Memory B cell (primary cell): ENCODE measurements at regions not wholly inside any gene's neighbourhood (a gene's known extent, or its start where the extent isn't known, plus 50 kb on each side); places are given as distances from the start of the nearest gene placed in this dataset.

Source experiments
- ATAC-seq: fragments of 150-1000 bp; cut with Tn5 transposase; 2 replicates; pipeline ENCODE4 v1.10.0; 2021; ENCODE audit warnings: low read depth, mild to moderate bottlenecking, moderate library complexity
- DNase-seq, 2 donors: peaks; one replicate each; pipeline ENCODE4 v3.0.0; 2022; ENCODE audit warnings: low spot score in 2 of 2
- H3K27ac Mint-ChIP-seq: one replicate; pipeline ENCODE4 v1.8.0; 2022; ENCODE audit warnings: mild to moderate bottlenecking, moderate library complexity, mixed read lengths
- H3K27me3 Mint-ChIP-seq: one replicate; pipeline ENCODE4 v1.8.0; 2022; ENCODE audit warnings: mixed read lengths
- H3K36me3 Mint-ChIP-seq: one replicate; pipeline ENCODE4 v1.8.0; 2022; ENCODE audit warnings: mild to moderate bottlenecking, mixed read lengths
- H3K4me1 Mint-ChIP-seq: one replicate; pipeline ENCODE4 v1.8.0; 2022; ENCODE audit warnings: mixed read lengths
- H3K4me3 Mint-ChIP-seq: one replicate; pipeline ENCODE4 v1.8.0; 2022; ENCODE audit warnings: mild to moderate bottlenecking, moderate library complexity, mixed read lengths
- H3K9me3 Mint-ChIP-seq: one replicate; pipeline ENCODE4 v1.8.0; 2022; ENCODE audit warnings: mixed read lengths

DNA sequence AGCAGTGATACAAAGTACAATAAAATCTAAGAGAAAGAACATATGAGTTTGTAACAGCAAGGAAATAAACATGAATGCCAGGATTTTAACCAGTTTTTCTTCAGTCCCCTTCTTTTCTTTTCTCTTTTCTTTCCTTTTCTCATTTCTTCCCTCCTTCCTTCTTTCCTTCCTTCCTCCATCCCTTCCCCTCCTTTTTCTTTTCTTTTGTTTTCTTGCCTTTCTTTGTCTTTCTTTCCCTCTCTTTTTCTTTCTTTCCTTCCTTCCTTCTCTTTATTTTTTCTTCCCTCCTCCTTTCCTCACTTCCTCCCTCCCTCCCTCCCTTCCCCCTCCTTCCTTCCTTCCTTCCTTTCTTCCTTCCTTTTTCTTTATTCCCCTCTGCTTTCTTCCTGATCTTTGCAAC lies 142.8 kb upstream of the SYT4 start:
- no peaks in the 10 kb centered on the region for H3K36me3 Mint-ChIP-seq
- H3K4me1 Mint-ChIP-seq: no peaks in the 10 kb centered on the region
- H3K9me3 Mint-ChIP-seq: peaks cover 3% of the 10 kb centered on the region
- DNase-seq (no peak), ATAC-seq (no peak)
- H3K27ac Mint-ChIP-seq: no peak overlapping the region
- no peaks in the 10 kb centered on the region for H3K27me3 Mint-ChIP-seq
- no peak overlapping the region for H3K4me3 Mint-ChIP-seq

GRCh38 chr18:43420950-43421349 lies 143.7 kb upstream of the SYT4 start:
- DNase-seq: no peak
- H3K4me3 Mint-ChIP-seq: no peak overlapping the region
- no peak for ATAC-seq
- H3K27me3 Mint-ChIP-seq: no peaks in the 10 kb centered on the region
- no peaks in the 10 kb centered on the region for H3K36me3 Mint-ChIP-seq
- no peak overlapping the region for H3K27ac Mint-ChIP-seq
- H3K4me1 Mint-ChIP-seq: no peaks in the 10 kb centered on the region
- peaks cover 4% of the 10 kb centered on the region for H3K9me3 Mint-ChIP-seq

DNA sequence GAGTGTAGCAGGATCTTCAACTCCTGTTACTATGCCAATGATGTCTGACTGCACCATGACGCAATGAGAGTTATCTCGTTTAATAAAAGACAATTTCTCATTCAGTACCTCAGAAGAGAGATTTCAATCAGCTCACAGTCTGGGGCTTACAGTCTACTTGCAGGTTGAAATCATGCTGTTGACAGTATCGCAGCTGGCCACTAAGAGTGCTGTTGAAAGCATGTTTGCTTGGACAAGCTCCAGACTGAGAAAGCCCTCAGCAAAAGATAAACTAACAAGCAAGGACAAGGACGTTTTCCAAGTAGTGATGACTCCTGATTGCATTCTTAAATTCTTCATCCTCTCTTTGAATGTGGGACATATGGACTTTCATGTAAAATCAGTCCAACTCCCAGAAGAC lies 145.2 kb upstream of the SYT4 start:
- ATAC-seq (no peak), DNase-seq (no peak)
- H3K36me3 Mint-ChIP-seq: no peaks in the 10 kb centered on the region

GRCh38 chr18:43435851-43436250 lies 158.6 kb upstream of the SYT4 start:
- H3K4me3 Mint-ChIP-seq: no peak overlapping the region
- H3K4me1 Mint-ChIP-seq: no peaks in the 10 kb centered on the region
- no peak for DNase-seq
- H3K27ac Mint-ChIP-seq: no peak overlapping the region
- no peaks in the 10 kb centered on the region for H3K36me3 Mint-ChIP-seq
- H3K9me3 Mint-ChIP-seq: peaks cover 20% of the 10 kb centered on the region
- ATAC-seq: no peak
- H3K27me3 Mint-ChIP-seq: peaks cover 1% of the 10 kb centered on the region

More for the DNA sequence above, 145.2 kb upstream of the SYT4 start:
- Mint-ChIP-seq H3K4me3 (no peak overlapping the region), H3K9me3 (peaks cover 5% of the 10 kb centered on the region), H3K4me1 (no peaks in the 10 kb centered on the region), H3K27ac (no peak overlapping the region), H3K27me3 (no peaks in the 10 kb centered on the region)

GRCh38 chr18:43442131-43442530 lies 164.8 kb upstream of the SYT4 start:
- Mint-ChIP-seq H3K9me3 (peaks cover 11% of the 10 kb centered on the region), H3K27ac (no peak overlapping the region), H3K36me3 (no peaks in the 10 kb centered on the region), H3K27me3 (no peaks in the 10 kb centered on the region), H3K4me3 (no peak overlapping the region), H3K4me1 (no peaks in the 10 kb centered on the region)
- ATAC-seq (no peak), DNase-seq (no peak)

- Mint-ChIP-seq H3K27me3 (no peaks in the 10 kb centered on the region), H3K9me3 (peaks cover 8% of the 10 kb centered on the region), H3K27ac (no peak overlapping the region), H3K4me1 (no peaks in the 10 kb centered on the region), H3K36me3 (no peaks in the 10 kb centered on the region), H3K4me3 (no peak overlapping the region)
- ATAC-seq: no peak
- DNase-seq: no peak
These were observed 165.3 kb upstream of the SYT4 start for GRCh38 chr18:43442571-43442970.

- no peak for ATAC-seq
- Mint-ChIP-seq H3K9me3 (peaks cover 5% of the 10 kb centered on the region), H3K27ac (no peak overlapping the region), H3K27me3 (no peaks in the 10 kb centered on the region), H3K4me1 (no peaks in the 10 kb centered on the region), H3K36me3 (no peaks in the 10 kb centered on the region), H3K4me3 (no peak overlapping the region)
- DNase-seq: no peak
These were observed 188.2 kb upstream of the SYT4 start for GRCh38 chr18:43465483-43465882.

DNA sequence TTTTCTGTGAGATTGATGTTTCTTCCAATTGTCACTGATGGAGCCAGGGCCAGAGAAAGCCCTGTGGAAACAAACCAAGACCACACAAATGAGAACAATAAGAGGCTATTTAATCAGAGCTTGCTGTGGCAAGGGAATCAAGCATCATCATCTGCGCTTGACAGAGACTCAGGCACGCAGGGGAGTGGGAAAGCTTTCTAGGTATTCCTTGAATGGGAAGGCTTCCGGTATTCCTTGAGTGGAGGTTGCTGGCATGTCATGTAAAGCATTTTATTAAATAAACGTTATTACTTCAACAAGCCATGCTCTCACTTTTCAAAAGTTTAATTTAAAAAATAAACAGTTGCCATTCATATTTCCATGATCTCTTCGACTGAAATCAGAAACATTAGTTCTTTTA lies 194.6 kb upstream of the SYT4 start:
- Mint-ChIP-seq H3K4me3 (no peak overlapping the region), H3K4me1 (no peaks in the 10 kb centered on the region), H3K9me3 (peaks cover 2% of the 10 kb centered on the region), H3K36me3 (no peaks in the 10 kb centered on the region), H3K27me3 (no peaks in the 10 kb centered on the region), H3K27ac (no peak overlapping the region)
- no peak for ATAC-seq
- no peak for DNase-seq

- Mint-ChIP-seq H3K4me3 (no peak overlapping the region), H3K27ac (no peak overlapping the region), H3K4me1 (no peaks in the 10 kb centered on the region), H3K36me3 (no peaks in the 10 kb centered on the region), H3K27me3 (no peaks in the 10 kb centered on the region), H3K9me3 (peaks cover 8% of the 10 kb centered on the region)
- no peak for DNase-seq
- ATAC-seq: no peak
These were observed 203.8 kb upstream of the SYT4 start for GRCh38 chr18:43481069-43481468.

DNA sequence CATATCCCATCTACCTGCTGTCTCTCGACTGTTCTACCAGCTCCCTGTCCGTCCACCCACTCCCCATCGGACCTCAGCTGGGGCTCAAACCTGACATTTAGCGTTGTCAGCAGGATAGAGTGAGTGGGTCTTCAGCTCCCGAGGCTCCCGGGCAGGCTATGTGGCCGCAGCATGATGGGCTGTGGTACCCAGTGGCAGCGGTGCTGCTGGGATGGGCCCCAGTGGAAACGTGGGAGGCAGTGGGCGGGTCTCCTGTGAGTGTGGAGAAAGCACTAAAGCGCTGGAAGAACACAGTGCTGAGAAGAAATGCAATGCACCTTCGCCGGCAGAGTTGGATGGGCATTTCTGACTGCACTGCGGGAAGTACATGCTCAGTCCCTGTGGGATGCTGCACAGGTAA lies 204.8 kb upstream of the SYT4 start:
- no peak overlapping the region for H3K4me3 Mint-ChIP-seq
- no peak for ATAC-seq
- no peak for DNase-seq
- peaks cover 13% of the 10 kb centered on the region for H3K9me3 Mint-ChIP-seq
- H3K27me3 Mint-ChIP-seq: no peaks in the 10 kb centered on the region
- no peak overlapping the region for H3K27ac Mint-ChIP-seq
- H3K36me3 Mint-ChIP-seq: no peaks in the 10 kb centered on the region
- no peaks in the 10 kb centered on the region for H3K4me1 Mint-ChIP-seq

DNA sequence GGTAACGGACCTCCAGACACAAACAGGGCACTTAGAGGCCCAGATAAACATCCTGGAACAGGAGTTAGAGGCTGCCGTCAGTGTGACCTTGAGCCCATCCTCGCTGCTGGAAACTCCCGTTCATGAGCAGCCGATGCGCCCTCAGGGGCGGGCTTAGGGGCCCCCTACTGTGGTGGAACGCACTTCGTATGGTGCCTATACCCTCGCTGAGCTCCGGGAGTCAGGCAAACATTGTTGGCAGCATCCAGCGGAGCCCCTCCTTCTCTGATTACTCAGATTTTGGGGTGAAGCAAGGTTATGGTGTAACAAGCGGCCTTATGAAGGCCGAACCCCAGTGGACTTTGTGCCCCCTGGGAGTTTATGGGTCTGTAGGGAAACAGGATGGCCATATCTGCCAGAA lies 205.3 kb upstream of the SYT4 start:
- H3K27ac Mint-ChIP-seq: no peak overlapping the region
- peaks cover 13% of the 10 kb centered on the region for H3K9me3 Mint-ChIP-seq
- no peaks in the 10 kb centered on the region for H3K27me3 Mint-ChIP-seq
- H3K4me1 Mint-ChIP-seq: no peaks in the 10 kb centered on the region
- no peak overlapping the region for H3K4me3 Mint-ChIP-seq
- no peak for DNase-seq
- no peaks in the 10 kb centered on the region for H3K36me3 Mint-ChIP-seq
- no peak for ATAC-seq

DNA sequence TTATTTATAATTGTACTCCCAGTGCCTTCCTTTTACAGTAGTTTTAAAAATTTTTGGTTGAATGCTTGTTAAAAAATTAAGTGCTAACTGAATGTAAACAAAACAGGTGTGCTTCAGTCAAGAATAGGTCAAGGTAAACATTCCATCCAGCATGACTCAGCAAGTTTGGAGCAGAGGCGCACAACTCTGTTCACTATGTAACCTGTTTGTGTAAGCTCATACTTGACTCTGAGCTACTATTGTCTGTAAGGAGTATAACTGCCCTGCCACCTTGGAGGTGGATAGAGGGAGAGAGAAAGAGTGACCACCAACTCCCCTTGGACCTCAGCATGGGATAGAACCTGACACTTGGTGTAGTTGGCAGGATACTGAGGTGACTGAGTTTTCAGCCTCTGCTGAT lies 207.4 kb upstream of the SYT4 start:
- Mint-ChIP-seq H3K27me3 (peaks cover 1% of the 10 kb centered on the region), H3K4me3 (no peak overlapping the region), H3K36me3 (no peaks in the 10 kb centered on the region), H3K4me1 (no peaks in the 10 kb centered on the region), H3K27ac (no peak overlapping the region), H3K9me3 (peaks cover 13% of the 10 kb centered on the region)
- no peak for DNase-seq
- no peak for ATAC-seq

- H3K27ac Mint-ChIP-seq: no peak overlapping the region
- no peaks in the 10 kb centered on the region for H3K4me1 Mint-ChIP-seq
- H3K4me3 Mint-ChIP-seq: no peak overlapping the region
These were observed 208.3 kb upstream of the SYT4 start for GRCh38 chr18:43485545-43485963.

GRCh38 chr18:43486462-43486861 lies 209.2 kb upstream of the SYT4 start:
- no peak for ATAC-seq
- Mint-ChIP-seq H3K4me3 (no peak overlapping the region), H3K4me1 (no peaks in the 10 kb centered on the region), H3K27ac (no peak overlapping the region), H3K27me3 (peaks cover 1% of the 10 kb centered on the region), H3K9me3 (peaks cover 11% of the 10 kb centered on the region), H3K36me3 (no peaks in the 10 kb centered on the region)
- no peak for DNase-seq

More at GRCh38 chr18:43485545-43485963, 208.3 kb upstream of the SYT4 start:
- peaks cover 1% of the 10 kb centered on the region for H3K27me3 Mint-ChIP-seq
- DNase-seq (no peak), ATAC-seq (no peak)
- H3K9me3 Mint-ChIP-seq: peaks cover 13% of the 10 kb centered on the region
- no peaks in the 10 kb centered on the region for H3K36me3 Mint-ChIP-seq

GRCh38 chr18:43501099-43501498 lies 223.8 kb upstream of the SYT4 start:
- no peak for DNase-seq
- Mint-ChIP-seq H3K4me3 (no peak overlapping the region), H3K9me3 (peaks cover 7% of the 10 kb centered on the region), H3K4me1 (no peaks in the 10 kb centered on the region), H3K27ac (no peak overlapping the region), H3K36me3 (no peaks in the 10 kb centered on the region), H3K27me3 (no peaks in the 10 kb centered on the region)
- ATAC-seq: no peak

GRCh38 chr18:43506935-43507334 lies 229.6 kb upstream of the SYT4 start:
- DNase-seq: no peak
- Mint-ChIP-seq H3K9me3 (peaks cover 8% of the 10 kb centered on the region), H3K27me3 (no peaks in the 10 kb centered on the region), H3K4me1 (no peaks in the 10 kb centered on the region), H3K27ac (no peak overlapping the region), H3K4me3 (no peak overlapping the region), H3K36me3 (peaks cover 2% of the 10 kb centered on the region)
- no peak for ATAC-seq
